IPS DF 6.9 (cell line): ENCODE measurements at regions not wholly inside any gene's neighbourhood (a gene's known extent, or its start where the extent isn't known, plus 50 kb on each side); places are given as distances from the start of the nearest gene placed in this dataset.

Experiments
- DNase-seq: peaks from one replicate; pipeline ENCODE4 v3.0.0-alpha.2; 2013; ENCODE audit warnings: low read depth, low spot score
- H3K27ac ChIP-seq: one replicate; pipeline ENCODE4 v1.5.1; 2013; ENCODE audit warnings: low read length, control low read depth
- H3K27me3 ChIP-seq: 2 replicates; pipeline ENCODE4 v1.6.1; 2013; ENCODE audit warnings: mild to moderate bottlenecking, low read length; ENCODE audit not compliant: control insufficient read depth, insufficient read depth
- H3K36me3 ChIP-seq: 2 replicates; pipeline ENCODE4 v1.6.1; 2013; ENCODE audit warnings: low read length; ENCODE audit not compliant: control insufficient read depth, insufficient read depth
- H3K4me1 ChIP-seq: 2 replicates; pipeline ENCODE4 v1.6.1; 2013; ENCODE audit warnings: low read length; ENCODE audit not compliant: control insufficient read depth, insufficient read depth
- H3K4me3 ChIP-seq: 2 replicates; pipeline ENCODE4 v1.5.1; 2013; ENCODE audit warnings: mild to moderate bottlenecking, low read length
- H3K9me3 ChIP-seq: 2 replicates; pipeline ENCODE4 v1.6.1; 2013; ENCODE audit warnings: low read length, inconsistent platforms; ENCODE audit not compliant: control insufficient read depth, insufficient read depth
- WGBS: extraction: QIAGEN DNeasy Blood & Tissue Kit; methylation state at CpG from one replicate; pipeline ENCODE4 v1.1.7; 2013; ENCODE audit warnings: mixed read lengths, missing lambda C conversion rate; ENCODE audit not compliant: insufficient read length, insufficient coverage; 5-methylcytosine and 5-hydroxymethylcytosine counted together

GRCh38 chr6:6704103-6705060, 115.9 kb downstream of the LY86 start:
- Histone ChIP-seq H3K4me3 (no peak overlapping the region), H3K9me3 (no peaks in the 10 kb centered on the region), H3K4me1 (no peaks in the 10 kb centered on the region), H3K27me3 (no peaks in the 10 kb centered on the region), H3K27ac (no peak overlapping the region), H3K36me3 (no peaks in the 10 kb centered on the region)
- no CpG with 5 or more reads among the region's 13 CpGs for WGBS
- DNase-seq = no peak

GRCh38 chr6:6705061-6705425, 116.5 kb downstream of the LY86 start:
- DNase-seq = no peak
- no CpG with 5 or more reads among the region's 3 CpGs for WGBS
- H3K4me1 ChIP-seq = no peaks in the 10 kb centered on the region
- no peaks in the 10 kb centered on the region for H3K36me3 ChIP-seq
- H3K27ac ChIP-seq = no peak overlapping the region
- H3K27me3 ChIP-seq = no peaks in the 10 kb centered on the region
- no peaks in the 10 kb centered on the region for H3K9me3 ChIP-seq
- H3K4me3 ChIP-seq = no peak overlapping the region

- Histone ChIP-seq H3K4me3 (no peak overlapping the region), H3K9me3 (no peaks in the 10 kb centered on the region), H3K36me3 (no peaks in the 10 kb centered on the region), H3K27ac (no peak overlapping the region), H3K27me3 (no peaks in the 10 kb centered on the region), H3K4me1 (no peaks in the 10 kb centered on the region)
- no peak for DNase-seq
- WGBS = no CpG with 5 or more reads among the region's 13 CpGs
Observed at GRCh38 chr6:6705915-6706675, 117.6 kb downstream of the LY86 start.

- Histone ChIP-seq H3K9me3 (no peaks in the 10 kb centered on the region), H3K4me3 (no peak overlapping the region), H3K4me1 (no peaks in the 10 kb centered on the region; the same call in 1 of the 2 replicates), H3K27ac (no peak overlapping the region), H3K27me3 (no peaks in the 10 kb centered on the region), H3K36me3 (no peaks in the 10 kb centered on the region)
- no CpG with 5 or more reads among the region's 6 CpGs for WGBS
- DNase-seq = no peak
Observed at GRCh38 chr6:6707143-6707542, 118.6 kb downstream of the LY86 start.

- H3K27ac ChIP-seq = no peak overlapping the region
- H3K36me3 ChIP-seq = no peaks in the 10 kb centered on the region
- H3K4me3 ChIP-seq = no peak overlapping the region
- H3K27me3 ChIP-seq = no peaks in the 10 kb centered on the region
- H3K9me3 ChIP-seq = no peaks in the 10 kb centered on the region
- H3K4me1 ChIP-seq = peaks cover 2% of the 10 kb centered on the region; the same call in 1 of the 2 replicates
- no CpG with 5 or more reads among the region's 3 CpGs for WGBS
- no peak for DNase-seq
Observed at GRCh38 chr6:6709106-6709505, 120.6 kb downstream of the LY86 start.

- no peaks in the 10 kb centered on the region for H3K36me3 ChIP-seq
- no peaks in the 10 kb centered on the region for H3K27me3 ChIP-seq
- H3K4me3 ChIP-seq = no peak overlapping the region
- no peak overlapping the region for H3K27ac ChIP-seq
- no CpG with 5 or more reads among the region's 7 CpGs for WGBS
- no peak for DNase-seq
- H3K9me3 ChIP-seq = no peaks in the 10 kb centered on the region
- peaks cover 2% of the 10 kb centered on the region; the same call in 1 of the 2 replicates for H3K4me1 ChIP-seq
Observed at GRCh38 chr6:6711031-6711785, 122.7 kb downstream of the LY86 start.

GRCh38 chr6:6711832-6712448, 123.4 kb downstream of the LY86 start:
- no CpG with 5 or more reads among the region's 7 CpGs for WGBS
- Histone ChIP-seq H3K9me3 (no peaks in the 10 kb centered on the region), H3K36me3 (no peaks in the 10 kb centered on the region), H3K27me3 (no peaks in the 10 kb centered on the region), H3K4me3 (no peak overlapping the region), H3K4me1 (peaks cover 2% of the 10 kb centered on the region; the same call in 1 of the 2 replicates), H3K27ac (no peak overlapping the region)
- no peak for DNase-seq

- Histone ChIP-seq H3K9me3 (no peaks in the 10 kb centered on the region), H3K4me3 (no peak overlapping the region), H3K4me1 (peaks cover 2% of the 10 kb centered on the region; the same call in 1 of the 2 replicates), H3K27ac (no peak overlapping the region), H3K27me3 (no peaks in the 10 kb centered on the region), H3K36me3 (no peaks in the 10 kb centered on the region)
- WGBS = no CpG with 5 or more reads among the region's 25 CpGs
- DNase-seq = no peak
Observed at GRCh38 chr6:6712449-6713403, 124.2 kb downstream of the LY86 start.

GRCh38 chr6:6713657-6714056, 125.1 kb downstream of the LY86 start:
- no peak for DNase-seq
- no peak overlapping the region for H3K27ac ChIP-seq
- no peaks in the 10 kb centered on the region for H3K27me3 ChIP-seq
- WGBS = no CpG with 5 or more reads among the region's 9 CpGs
- H3K36me3 ChIP-seq = no peaks in the 10 kb centered on the region
- peaks cover 2% of the 10 kb centered on the region; the same call in 1 of the 2 replicates for H3K4me1 ChIP-seq
- no peak overlapping the region for H3K4me3 ChIP-seq
- H3K9me3 ChIP-seq = no peaks in the 10 kb centered on the region
